T47D (cell line): ENCODE measurements at regions not wholly inside any gene's neighbourhood (a gene's known extent, or its start where the extent isn't known, plus 50 kb on each side); places are given as distances from the start of the nearest gene placed in this dataset.
A peak's percentile ranks its signal among the peaks of the same experiment; 100 is the strongest.

Source experiments
- DNase-seq, 2 experiments: peaks; one replicate each; pipeline versions ENCODE4 v3.0.0 to v3.0.0-alpha.2; 2011 to 2012; ENCODE audit warnings: low read depth in 1 of 2, low spot score in 1 of 2
- JUND ChIP-seq: IDR thresholded peaks from 2 replicates; pipeline ENCODE4 v1.6.1; 2012; ENCODE audit warnings: low read depth
- in situ Hi-C: cut with HindIII; loops from 2 replicates; pipeline ENCODE4 v1.10.0; 2016; ENCODE audit warnings: low sequenced_read_pairs, low pct_unique_long_range_greater_than_20kb

- no peak for TF ChIP-seq JUND
- in situ Hi-C loops = no loop called here
- no peak for DNase-seq
Measured at GRCh38 chr1:94608142-94608851, 66.7 kb upstream of the F3 start.

GRCh38 chr1:94607398-94607797, 65.8 kb upstream of the F3 start:
- TF ChIP-seq JUND = no peak
- in situ Hi-C loops = no loop called here
- no peak for DNase-seq

DNA sequence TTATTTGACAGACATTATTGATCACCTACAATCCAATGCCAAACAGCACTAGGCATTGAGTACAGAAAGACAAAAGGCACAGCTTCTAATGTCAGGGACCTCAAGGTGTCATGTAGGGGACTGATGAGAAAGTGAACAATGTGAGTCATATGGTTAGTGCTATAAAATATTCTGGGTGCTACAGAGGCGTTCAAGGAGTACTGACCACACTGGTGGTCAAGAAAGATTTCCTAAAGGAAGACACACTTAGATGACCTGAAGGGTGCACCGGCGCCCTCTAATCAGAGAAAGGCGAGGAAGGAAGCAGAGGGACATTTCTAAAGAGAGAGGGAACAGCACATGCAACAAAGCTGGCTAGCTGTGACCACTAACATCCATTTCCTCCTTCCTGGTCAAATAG, 64.9 kb upstream of the F3 start:
- TF ChIP-seq JUND = no peak
- no peak for DNase-seq
- in situ Hi-C loops = no loop called here

- no peak for DNase-seq
- no peak for TF ChIP-seq JUND
- in situ Hi-C loops = no loop called here
Measured at GRCh38 chr1:94603663-94604062, 62.1 kb upstream of the F3 start.

GRCh38 chr1:94602802-94603625, 61.5 kb upstream of the F3 start:
- TF ChIP-seq JUND = no peak
- in situ Hi-C loops = no loop called here
- no peak for DNase-seq

DNA sequence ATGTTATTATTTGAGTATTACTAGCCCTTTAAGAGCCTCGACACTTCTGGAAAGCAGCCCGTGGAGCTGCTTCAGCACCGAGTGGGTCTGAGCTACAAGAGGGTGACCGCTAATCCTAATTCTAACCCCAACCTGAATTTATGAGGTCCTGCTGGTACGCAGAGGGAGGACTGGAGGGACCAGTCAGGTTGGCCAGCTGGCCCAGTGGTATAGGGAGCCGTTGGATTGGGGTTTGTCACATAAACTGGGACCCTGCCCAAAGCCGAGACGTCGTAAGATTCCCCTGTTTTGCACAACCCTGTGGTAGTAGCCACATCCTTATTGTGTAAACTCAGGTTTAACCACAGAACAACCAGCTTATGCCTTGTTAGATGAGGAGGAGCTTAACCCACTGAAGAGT, 60.8 kb upstream of the F3 start:
- DNase-seq = peak in 1 of 2 experiments; percentile 20
- in situ Hi-C loops = no loop called here
- no peak for TF ChIP-seq JUND

- in situ Hi-C loops = no loop called here
Measured at GRCh38 chr1:94600556-94600955, 59.0 kb upstream of the F3 start.

DNA sequence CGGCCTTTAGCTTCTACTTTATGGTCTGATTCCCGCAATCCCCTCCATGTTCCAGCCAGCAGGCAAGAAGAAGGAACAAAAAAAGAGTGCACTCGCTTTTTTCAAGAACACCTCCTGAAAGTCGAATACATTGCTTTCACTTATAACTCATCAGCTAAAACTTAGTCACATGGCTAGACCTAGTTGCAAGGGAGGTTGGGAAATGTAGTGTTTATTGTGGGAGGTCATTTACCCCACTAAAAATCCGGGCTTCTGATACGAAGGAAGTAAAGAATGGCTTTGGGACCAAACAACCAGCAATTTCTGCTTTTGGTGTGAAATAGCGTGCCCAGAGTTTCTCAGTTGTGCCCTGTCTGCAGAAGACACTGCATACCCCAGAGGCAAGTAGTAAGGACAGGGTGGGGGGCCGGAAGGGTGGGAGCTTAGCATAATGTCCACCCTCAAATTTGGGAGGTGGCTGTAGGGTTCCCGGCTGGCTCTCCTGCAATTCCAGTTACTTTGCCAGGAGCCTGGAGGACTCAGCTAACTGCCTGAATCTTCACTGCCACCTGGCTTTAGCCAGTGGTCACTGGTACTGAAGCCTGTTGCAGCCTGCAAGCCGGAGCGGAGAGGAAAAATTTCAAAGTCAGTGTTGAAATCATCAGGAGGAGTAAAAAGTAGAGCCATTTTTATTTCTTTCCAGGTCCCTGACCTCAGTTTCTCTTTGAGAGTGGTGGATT, 57.7 kb upstream of the F3 start:
- TF ChIP-seq JUND = no peak
- peak; percentile 22 to 66 for DNase-seq
- in situ Hi-C loops = no loop called here

More at GRCh38 chr1:94600556-94600955, 59.0 kb upstream of the F3 start:
- TF ChIP-seq JUND = no peak
- DNase-seq = no peak

DNA sequence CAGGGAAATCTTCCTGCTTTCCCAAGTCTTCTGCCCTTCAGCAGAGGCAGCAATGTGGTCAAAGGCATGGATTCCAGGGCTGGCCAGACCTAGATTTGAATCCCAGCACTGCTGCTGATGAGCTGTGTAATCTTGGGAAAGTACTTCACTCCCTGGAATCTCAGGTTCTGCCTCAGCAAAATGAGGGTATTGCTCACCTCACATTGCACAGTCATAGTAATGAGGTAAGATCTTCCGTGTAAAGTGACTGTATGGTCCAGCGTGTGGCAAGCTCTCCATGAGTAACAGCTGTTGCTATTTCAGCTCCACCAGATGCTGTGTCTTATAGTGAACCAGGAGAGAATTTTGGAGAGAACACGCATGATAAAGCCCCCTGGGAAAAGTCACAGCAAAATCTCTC, 56.1 kb upstream of the F3 start:
- no peak for TF ChIP-seq JUND
- in situ Hi-C loops = no loop called here
- DNase-seq = no peak

DNA sequence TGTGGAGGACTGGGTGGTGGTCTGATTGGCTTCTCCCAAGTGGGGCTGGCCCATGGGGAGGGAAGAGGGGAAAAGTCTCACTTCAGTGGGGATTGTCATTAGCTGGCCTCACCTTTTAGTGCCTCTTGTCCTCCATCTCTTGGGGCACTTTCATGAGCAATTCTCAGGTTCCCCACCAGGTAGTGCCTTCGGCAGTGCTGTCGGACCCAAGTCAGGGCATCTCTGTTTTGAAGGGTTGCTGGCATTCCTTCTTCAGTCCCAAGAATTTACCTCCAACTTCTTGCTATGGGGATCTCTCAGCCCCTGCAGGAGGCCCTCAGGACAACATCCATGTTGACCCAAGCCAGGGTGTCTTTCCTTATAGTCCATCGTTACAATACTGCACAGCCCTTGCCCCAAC, 54.7 kb upstream of the F3 start:
- TF ChIP-seq JUND = no peak
- no peak for DNase-seq
- in situ Hi-C loops = no loop called here

GRCh38 chr1:94595658-94596057, 54.1 kb upstream of the F3 start:
- in situ Hi-C loops = no loop called here
- TF ChIP-seq JUND = no peak
- DNase-seq = peak in 1 of 2 experiments; percentile 17

- DNase-seq = no peak
- TF ChIP-seq JUND = no peak
- in situ Hi-C loops = no loop called here
Measured at GRCh38 chr1:94593611-94594010, 52.1 kb upstream of the F3 start.

DNA sequence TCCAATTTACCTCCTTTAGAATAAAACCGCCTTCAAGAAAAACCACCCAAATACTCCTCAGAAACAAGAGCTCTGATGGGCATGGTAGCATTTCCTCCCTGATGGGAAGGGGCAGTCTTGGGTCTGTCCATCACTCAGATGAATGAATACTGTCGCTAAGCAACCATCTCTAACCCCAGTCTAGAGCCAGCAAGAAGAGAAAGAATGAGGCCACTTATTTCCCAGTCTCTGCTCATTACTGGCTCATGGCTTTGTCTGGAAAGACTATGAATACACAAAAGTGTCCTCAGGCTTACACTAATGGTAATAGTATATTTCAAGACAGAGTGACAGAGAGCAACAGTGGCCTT, 51.0 kb upstream of the F3 start:
- no peak for TF ChIP-seq JUND

More for the DNA sequence above, 51.0 kb upstream of the F3 start:
- DNase-seq = no peak
- in situ Hi-C loops = no loop called here
